Kidney (tissue), 13 donors: ENCODE measurements at regions not wholly inside any gene's neighbourhood (a gene's known extent, or its start where the extent isn't known, plus 50 kb on each side); places are given as distances from the start of the nearest gene placed in this dataset.

ENCODE experiments used
- DNase-seq, 5 donors: peaks; one replicate each; pipeline ENCODE4 v3.0.0-alpha.2; 2013 to 2020
- FAIRE-seq: peaks from 2 replicates; lab custom pipeline; 2012; peaks lifted over from hg19 to GRCh38; lab: Jason Lieb, UNC
- H3K27ac ChIP-seq, 2 donors: one replicate each; pipeline ENCODE4 v1.7.0; 2013; ENCODE audit warnings: low read depth in 2 of 2, low read length in 2 of 2, inconsistent platforms in 1 of 2
- H3K27me3 ChIP-seq: one replicate; pipeline ENCODE4 v1.7.1; 2013; ENCODE audit warnings: low read length, inconsistent platforms; ENCODE audit not compliant: control insufficient read depth, insufficient read depth
- H3K36me3 ChIP-seq, 3 donors: one replicate each; pipeline versions ENCODE4 v1.7.0 to v1.7.1; 2013; ENCODE audit warnings: low read length in 3 of 3, control low read depth in 1 of 3, inconsistent platforms in 1 of 3; ENCODE audit not compliant: insufficient read depth in 3 of 3, control insufficient read depth in 2 of 3
- H3K4me1 ChIP-seq, 3 donors: one replicate each; pipeline versions ENCODE4 v1.7.0 to v1.7.1; 2013; ENCODE audit warnings: low read length in 3 of 3, inconsistent platforms in 1 of 3, low read depth in 1 of 3; ENCODE audit not compliant: control insufficient read depth in 2 of 3, insufficient read depth in 2 of 3
- H3K4me3 ChIP-seq, 3 donors: one replicate each; pipeline versions ENCODE4 v1.7.0 to v1.8.1; 2013; ENCODE audit warnings: low read length in 3 of 3, control low read depth in 1 of 3, inconsistent platforms in 1 of 3
- H3K9ac ChIP-seq, 3 donors: one replicate each; pipeline versions ENCODE4 v1.7.0 to v1.7.1; 2013; ENCODE audit warnings: low read length in 3 of 3, control low read depth in 1 of 3, inconsistent platforms in 1 of 3
- H3K9me3 ChIP-seq, 3 donors: one replicate each; pipeline versions ENCODE4 v1.7.0 to v1.7.1; 2013; ENCODE audit warnings: low read length in 3 of 3, control low read depth in 1 of 3, inconsistent platforms in 1 of 3; ENCODE audit not compliant: control insufficient read depth in 2 of 3, insufficient read depth in 1 of 3
- intact Hi-C: fragments of 100-400 bp; cut with DNase I; formaldehyde crosslinking; loops from one replicate; pipeline ENCODE4 v1.11.1; 2022
- TF ChIP-seq, protein P1 (sequence below): IDR thresholded peaks from 3 replicates; pipeline ENCODE4 v1.5.1; 2012; ENCODE audit warnings: mild to moderate bottlenecking, moderate library complexity, borderline replicate concordance; ENCODE audit not compliant: insufficient read depth; ENCODE audit errors: extremely low read depth
- donor health status: control.
- donor health status: control.
- donor health status: control.
- donor health status: control.
- donor health status: control.
- donor health status: DM: yes; HTN: yes; CAD: no.
- donor health status: Normal renal cell carcinoma (clear cell type).

DNA sequence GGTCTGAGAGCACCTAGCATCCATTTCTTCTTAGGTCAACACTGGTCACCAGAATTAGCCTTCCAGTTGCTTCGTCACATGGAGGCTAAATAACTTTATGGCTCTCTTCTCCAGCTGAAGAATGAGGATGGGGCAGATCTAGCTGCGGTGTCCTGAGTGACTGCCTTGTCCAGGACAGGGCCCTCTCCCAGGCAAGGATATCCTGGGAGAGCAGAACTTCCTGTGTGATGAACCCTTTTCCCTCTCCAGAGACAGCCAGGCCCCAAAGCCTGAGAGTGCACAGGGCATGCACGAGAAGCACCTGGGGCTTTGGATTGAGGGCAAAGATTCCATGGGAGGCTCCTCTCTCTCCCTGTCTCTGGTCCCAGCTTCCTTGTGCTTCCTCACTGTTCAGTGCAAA lies 108.2 kb upstream of the MAMLD1 start:
- Histone ChIP-seq H3K9me3 (no peaks in the 10 kb centered on the region), H3K9ac (no peak overlapping the region), H3K27ac (no peak overlapping the region), H3K27me3 (no peaks in the 10 kb centered on the region), H3K36me3 (no peaks in the 10 kb centered on the region), H3K4me3 (no peak overlapping the region), H3K4me1 (no peaks in the 10 kb centered on the region)
- FAIRE-seq (no peak), DNase-seq (no peak)
- intact Hi-C loops, result no loop called here
- TF ChIP-seq, protein P1, sequence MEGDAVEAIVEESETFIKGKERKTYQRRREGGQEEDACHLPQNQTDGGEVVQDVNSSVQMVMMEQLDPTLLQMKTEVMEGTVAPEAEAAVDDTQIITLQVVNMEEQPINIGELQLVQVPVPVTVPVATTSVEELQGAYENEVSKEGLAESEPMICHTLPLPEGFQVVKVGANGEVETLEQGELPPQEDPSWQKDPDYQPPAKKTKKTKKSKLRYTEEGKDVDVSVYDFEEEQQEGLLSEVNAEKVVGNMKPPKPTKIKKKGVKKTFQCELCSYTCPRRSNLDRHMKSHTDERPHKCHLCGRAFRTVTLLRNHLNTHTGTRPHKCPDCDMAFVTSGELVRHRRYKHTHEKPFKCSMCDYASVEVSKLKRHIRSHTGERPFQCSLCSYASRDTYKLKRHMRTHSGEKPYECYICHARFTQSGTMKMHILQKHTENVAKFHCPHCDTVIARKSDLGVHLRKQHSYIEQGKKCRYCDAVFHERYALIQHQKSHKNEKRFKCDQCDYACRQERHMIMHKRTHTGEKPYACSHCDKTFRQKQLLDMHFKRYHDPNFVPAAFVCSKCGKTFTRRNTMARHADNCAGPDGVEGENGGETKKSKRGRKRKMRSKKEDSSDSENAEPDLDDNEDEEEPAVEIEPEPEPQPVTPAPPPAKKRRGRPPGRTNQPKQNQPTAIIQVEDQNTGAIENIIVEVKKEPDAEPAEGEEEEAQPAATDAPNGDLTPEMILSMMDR, result no peak

GRCh38 chrX:150255441-150256296 lies 107.4 kb upstream of the MAMLD1 start:
- H3K36me3 ChIP-seq, result no peaks in the 10 kb centered on the region
- H3K27ac ChIP-seq, result no peak overlapping the region
- H3K4me3 ChIP-seq, result no peak overlapping the region
- FAIRE-seq, result no peak
- TF ChIP-seq, protein P1, result no peak
- no peaks in the 10 kb centered on the region for H3K9me3 ChIP-seq
- intact Hi-C loops, result no loop called here
- H3K4me1 ChIP-seq, result no peaks in the 10 kb centered on the region
- H3K9ac ChIP-seq, result no peak overlapping the region
- no peaks in the 10 kb centered on the region for H3K27me3 ChIP-seq
- no peak for DNase-seq

DNA sequence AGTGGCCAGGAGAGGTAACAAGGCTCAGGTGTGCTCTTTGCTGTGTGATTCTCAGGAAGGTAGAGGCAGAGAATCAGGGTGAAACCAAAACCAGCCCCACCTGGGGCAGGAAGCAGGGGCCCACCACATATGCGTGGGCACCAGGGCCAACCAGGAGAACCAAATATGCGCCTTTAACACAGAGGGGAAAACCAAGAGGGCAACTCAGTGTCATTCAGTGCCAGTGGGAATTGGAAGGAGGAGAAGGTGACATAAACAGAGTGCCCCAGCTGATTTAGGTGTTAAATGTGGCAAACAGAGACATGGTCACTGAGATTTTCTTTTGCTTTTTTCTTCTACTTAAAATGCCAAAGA lies 106.8 kb upstream of the MAMLD1 start:
- intact Hi-C loops, result no loop called here
- H3K4me3 ChIP-seq, result no peak overlapping the region
- FAIRE-seq (no peak), DNase-seq (no peak)
- no peak overlapping the region for H3K9ac ChIP-seq
- TF ChIP-seq, protein P1, result no peak
- no peaks in the 10 kb centered on the region for H3K27me3 ChIP-seq
- no peaks in the 10 kb centered on the region for H3K36me3 ChIP-seq
- H3K4me1 ChIP-seq, result no peaks in the 10 kb centered on the region
- H3K27ac ChIP-seq, result no peak overlapping the region
- no peaks in the 10 kb centered on the region for H3K9me3 ChIP-seq
